Superior temporal gyrus (tissue), 1 donor: ENCODE measurements at regions not wholly inside any gene's neighbourhood (a gene's known extent, or its start where the extent isn't known, plus 50 kb on each side); places are given as distances from the start of the nearest gene placed in this dataset.
A peak's percentile ranks its signal among the peaks of the same experiment; 100 is the strongest.
"Not testable (repeated sequence)": the region's sequence is repeated elsewhere in the genome, so short reads cannot be mapped to it uniquely, and the experiment has no call there.

Experiments
- DNase-seq: peaks from one replicate; pipeline ENCODE4 v3.0.0-alpha.2; 2016; ENCODE audit errors: extremely low spot score

DNA sequence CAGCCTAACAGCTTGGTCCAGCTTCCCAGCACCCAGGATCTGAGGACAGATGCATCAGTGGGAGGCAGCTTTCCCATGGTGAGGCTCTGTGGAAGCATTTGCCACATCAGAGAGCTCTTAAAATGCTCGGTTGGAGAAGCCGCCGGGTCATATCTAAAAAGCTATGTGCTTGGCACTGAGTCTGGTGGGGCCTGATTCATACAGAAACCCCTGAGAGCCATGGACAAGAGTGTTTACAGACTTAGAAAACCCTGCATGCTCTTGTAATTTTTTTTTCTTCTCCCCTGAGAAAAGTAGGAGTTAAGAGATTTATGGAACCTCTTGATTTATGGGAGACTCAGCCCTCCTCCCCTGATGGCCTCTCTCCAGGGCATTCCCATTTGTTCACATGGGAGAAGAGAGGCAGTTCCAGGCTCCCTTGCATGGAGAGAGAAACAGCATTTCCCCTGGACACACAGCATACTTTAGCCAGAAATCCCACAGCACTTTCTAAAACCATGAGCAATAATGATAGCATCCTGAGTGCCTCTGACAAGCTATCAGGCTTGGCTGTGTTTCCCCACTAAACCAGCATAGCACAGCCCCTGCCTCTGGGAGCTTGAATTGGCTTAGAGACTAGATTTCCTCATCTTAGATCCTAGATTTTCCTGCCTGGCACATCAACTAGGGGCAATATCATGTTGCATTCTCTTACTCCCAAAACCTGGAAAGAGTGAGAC lies 322.1 kb upstream of the AUTS2 start:
- peak; percentile 36 for DNase-seq

- no peak for DNase-seq
Observed at GRCh38 chr7:69277366-69277765, 320.9 kb upstream of the AUTS2 start.

GRCh38 chr7:69282946-69283345 lies 315.3 kb upstream of the AUTS2 start:
- DNase-seq, result no peak

DNA sequence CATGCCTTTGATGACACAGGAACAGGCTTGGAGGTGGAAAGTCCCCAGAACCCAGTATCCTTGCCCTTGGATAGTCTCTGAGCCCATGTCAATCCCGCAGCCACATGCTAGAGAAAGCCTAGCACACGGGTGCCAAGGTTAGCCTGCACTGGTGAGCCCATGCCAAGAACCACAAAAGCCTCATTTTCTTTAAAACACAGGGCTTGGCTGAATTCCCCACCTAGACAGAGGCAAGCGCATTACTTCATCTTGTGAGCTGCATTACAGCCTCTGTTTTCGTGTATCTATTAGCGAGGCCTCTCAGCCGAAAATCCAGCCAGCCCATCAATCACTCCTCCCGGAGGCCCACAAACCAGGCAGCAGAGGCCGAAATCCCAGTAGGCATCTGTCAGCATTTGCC lies 314.9 kb upstream of the AUTS2 start:
- peak; percentile 27 for DNase-seq

- DNase-seq, result no peak
Observed at GRCh38 chr7:69285854-69286253, 312.4 kb upstream of the AUTS2 start.

DNA sequence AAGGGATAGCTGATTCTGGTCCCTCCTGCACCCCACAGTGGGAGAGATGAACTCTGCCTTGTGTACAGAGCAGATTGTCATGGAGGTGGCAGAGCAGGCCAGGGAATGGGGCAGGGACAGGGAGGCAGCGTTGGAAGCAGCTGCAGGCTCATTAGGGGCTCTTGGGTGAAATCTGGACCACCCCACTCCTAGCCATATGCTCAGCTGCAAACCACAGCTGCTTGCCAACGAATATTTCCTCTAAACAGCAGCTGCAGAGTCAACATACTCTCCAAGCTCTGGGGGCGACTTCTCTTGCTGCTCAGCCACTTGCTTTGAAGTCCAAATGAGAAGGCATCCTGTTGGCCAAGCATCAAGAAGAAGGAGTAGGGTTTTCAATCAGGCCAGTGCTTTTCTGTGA lies 302.3 kb upstream of the AUTS2 start:
- no peak for DNase-seq

DNA sequence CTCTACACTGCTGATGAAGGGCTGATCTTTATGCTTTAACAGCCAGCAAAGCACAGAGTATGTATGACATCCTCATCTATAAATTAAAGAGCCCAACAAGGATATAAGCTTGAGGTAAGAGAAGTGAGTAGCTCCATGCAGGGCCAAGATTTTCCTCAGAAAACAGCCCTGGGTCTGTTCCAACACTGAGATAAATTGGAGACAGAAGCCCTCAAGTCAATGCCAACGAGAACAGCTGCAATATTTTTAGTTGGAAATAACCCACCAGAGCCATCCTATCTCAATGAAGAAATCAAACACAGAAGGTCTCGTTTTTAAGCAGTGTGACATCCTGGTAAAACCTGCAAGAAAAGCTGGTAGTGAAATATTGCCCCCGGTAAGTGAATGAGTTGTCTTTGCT lies 297.0 kb upstream of the AUTS2 start:
- no peak for DNase-seq

DNA sequence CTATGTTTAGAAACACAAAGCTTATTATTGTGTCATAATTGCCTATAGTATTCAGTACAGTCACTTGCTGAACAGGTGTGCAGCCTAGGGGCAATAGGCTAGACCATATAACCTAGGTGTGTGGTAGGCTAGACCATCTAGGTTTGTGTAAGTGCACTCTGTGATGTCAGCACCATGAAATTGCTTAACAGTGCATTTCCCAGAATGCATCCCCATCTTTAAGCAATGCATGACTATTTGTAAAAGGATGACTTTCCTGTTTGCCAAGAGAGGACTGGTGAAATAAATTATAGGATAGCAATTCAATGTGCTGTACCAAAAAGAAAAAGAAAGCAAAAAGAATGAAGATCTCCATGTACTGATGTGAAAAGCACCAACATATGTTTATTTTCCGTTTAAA lies 288.7 kb upstream of the AUTS2 start:
- no peak for DNase-seq

GRCh38 chr7:69311489-69311888 lies 286.8 kb upstream of the AUTS2 start:
- DNase-seq, result no peak

- DNase-seq, result not testable (repeated sequence)
Observed at GRCh38 chr7:69313852-69314251, 284.4 kb upstream of the AUTS2 start.

- no peak for DNase-seq
Observed at GRCh38 chr7:69318794-69319193, 279.5 kb upstream of the AUTS2 start.

DNA sequence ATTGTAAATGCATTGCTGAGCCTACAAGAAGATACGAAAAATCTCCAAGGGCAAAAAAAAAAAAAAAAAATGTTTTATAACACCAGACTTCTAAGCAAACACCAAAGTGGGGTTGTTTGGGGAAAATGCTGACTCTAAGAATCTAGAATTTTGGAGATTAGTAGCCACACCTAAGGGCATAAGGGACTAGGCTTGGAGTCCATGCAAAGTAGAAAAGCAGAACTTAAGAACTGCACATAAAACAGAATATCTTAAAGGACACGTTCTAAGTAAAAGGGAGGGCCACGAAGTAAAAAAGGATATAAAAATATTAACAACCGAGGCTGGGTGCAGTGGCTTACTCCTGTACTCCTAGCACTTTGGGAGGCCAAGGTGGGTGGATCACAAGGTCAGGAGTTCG lies 269.8 kb upstream of the AUTS2 start:
- DNase-seq, result no peak

DNA sequence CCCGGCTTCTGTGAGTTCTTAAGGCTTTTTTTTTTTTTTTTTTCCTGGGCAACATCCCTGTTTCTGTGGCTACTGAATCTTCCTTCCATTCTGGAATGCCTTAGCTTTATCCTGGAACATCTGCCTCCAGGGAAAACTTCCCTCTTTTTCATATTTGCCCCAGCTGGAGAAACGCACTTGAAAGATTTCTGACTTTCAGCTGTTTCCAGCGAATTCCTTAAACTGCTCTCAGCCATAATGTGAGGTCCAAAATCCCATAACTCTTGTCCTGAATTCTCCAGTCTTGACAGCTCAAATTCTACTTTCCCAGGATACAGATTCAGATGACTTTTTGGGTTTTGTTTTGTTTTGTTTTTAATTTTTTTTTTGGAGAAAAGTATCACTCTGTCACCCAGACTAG lies 263.6 kb upstream of the AUTS2 start:
- no peak for DNase-seq

GRCh38 chr7:69335331-69335730 lies 262.9 kb upstream of the AUTS2 start:
- no peak for DNase-seq

GRCh38 chr7:69336976-69337375 lies 261.3 kb upstream of the AUTS2 start:
- no peak for DNase-seq

DNA sequence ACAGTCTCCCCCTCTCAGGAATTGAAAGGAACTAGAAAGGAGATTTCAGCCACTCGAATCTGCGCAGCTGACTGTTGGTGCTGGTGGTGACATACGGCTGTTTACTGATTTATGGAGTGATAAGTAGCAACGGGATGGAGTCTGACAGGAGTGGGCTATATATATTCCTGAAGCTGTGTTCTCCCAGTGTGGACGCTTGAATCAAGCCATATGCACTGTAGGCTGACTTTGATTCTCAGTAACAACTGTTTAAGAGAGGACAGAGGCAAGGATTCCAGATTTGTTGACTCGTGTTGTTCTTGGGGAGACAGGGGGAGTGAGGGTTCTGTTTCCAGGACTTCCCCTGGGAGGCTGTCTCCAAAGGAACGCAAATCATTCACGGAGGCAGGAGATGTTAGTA lies 260.1 kb upstream of the AUTS2 start:
- DNase-seq, result no peak

DNA sequence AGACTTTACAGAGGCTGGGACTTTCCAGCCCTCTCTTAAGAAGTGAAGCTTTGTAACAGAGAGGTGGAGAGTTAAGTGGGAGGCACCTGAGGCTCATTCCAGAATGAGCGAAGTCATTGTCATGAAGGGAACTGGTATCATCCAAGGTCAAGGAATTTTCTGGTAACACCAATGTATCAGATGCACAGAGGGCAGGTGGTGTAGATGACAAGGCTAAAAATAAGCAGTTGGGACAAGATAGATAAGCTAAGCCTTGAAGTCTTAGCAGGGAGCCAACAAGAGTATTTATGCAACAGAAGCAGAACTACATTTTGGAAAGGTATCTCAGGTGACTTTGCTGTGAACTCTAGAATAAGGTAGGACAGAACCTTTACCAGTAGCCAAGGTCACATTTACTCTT lies 257.0 kb upstream of the AUTS2 start:
- no peak for DNase-seq

DNA sequence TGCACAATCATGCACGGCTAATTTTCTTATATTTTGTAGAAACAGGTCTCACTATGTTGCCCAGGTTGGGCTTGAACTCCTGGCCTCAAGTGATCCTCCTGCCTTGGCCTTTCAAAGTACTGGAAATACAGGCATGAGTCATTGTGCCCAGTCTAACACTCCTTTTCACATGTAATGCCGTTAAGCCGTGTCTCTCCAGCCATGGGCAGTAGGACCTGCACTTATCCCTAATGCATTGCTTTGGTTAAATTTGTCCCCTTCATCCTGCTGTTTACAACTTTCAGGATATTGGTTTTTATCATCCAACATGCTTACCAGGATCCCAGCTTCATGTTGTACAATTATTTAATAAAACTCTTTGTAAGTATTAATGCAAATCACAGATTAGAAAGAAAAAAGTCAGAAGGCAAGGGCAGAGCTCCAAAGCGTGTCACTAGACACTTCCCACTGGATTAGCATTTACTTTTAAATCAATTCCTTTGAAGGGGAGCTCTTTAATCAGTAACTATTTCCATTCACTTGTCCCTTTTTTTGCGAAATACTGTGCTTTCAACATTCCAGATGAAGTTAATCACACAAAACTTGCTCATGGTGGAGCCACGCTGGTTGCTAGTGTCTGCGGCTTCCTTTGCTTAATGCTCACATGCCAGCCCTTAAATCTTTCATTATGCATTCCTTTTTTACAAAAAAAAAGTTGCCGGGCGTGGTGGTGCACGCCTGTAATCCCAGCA lies 256.0 kb upstream of the AUTS2 start:
- DNase-seq, result no peak

DNA sequence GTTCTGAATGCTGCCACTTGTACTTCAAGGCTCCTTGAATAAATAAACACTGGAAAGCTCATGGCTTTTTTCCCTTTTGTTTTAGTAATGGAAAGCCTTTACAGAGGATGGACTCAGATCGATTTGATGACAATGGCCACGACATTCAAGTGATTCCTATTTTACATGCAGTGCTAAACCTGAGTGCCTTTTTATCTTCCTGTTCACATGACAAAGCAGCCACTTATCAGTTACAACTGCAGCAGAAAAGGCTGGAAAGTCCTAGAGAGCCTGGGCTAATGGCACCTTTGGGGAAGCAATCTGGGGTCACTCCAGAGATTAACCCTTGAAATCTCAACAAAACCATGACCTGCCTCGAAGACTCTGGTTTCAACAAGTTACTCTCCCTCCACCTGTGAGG lies 249.0 kb upstream of the AUTS2 start:
- no peak for DNase-seq

- DNase-seq, result no peak
Observed at GRCh38 chr7:69358163-69358821, 240.0 kb upstream of the AUTS2 start.

DNA sequence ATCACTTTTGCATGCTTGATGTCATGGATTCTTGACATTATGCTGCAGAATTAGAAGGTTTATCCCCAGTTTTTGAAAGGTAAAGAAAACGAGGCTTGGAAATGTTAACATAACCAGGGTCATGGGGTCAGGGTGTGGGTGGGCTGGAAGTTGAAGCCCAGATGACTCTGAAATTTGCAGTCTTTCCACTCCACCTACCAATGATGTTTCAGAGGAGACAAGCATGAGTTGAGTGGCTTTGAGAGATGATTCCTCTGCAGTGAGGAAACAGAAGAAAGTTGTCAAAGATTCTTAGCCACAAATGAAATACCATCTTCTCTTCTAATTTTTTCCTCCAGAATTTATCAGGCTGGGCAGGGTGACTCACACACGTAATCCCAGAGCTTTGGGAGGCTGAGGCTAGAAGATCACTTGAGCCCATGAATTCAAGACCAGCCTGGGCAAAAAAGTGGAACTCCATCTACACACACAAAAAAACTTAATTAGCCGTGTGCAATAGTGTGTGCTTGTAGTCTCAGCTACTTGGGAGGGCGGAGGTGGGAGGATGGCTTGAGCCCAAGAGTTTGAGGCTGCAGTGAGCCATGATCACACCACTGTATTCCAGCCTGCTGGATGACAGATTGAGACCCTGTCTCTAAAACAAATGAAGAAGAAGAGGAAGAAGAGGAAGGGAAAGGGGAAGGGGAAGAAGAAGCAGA lies 239.1 kb upstream of the AUTS2 start:
- DNase-seq, result no peak

- DNase-seq, result no peak
Observed at GRCh38 chr7:69360913-69361312, 237.4 kb upstream of the AUTS2 start.
